ENCODE measurements at regions not wholly inside any gene's neighbourhood (a gene's known extent, or its start where the extent isn't known, plus 50 kb on each side); places are given as distances from the start of the nearest gene placed in this dataset.

GRCh38 chr5:162410365-162410764, 342.8 kb downstream of the GABRG2 start:
- no peak for DNase-seq (ENCODE audit: low read depth)
- TF ChIP-seq CTCF (conservative IDR thresholded peaks at IDR 0.05; ENCODE audit: low read depth, low read length) = no peak
- no peak overlapping the region for H3K4me3 ChIP-seq (ENCODE audit: low read depth, low read length)

- no peak overlapping the region for H3K4me3 ChIP-seq (ENCODE audit: low read depth, low read length)
- TF ChIP-seq CTCF (conservative IDR thresholded peaks at IDR 0.05; ENCODE audit: low read depth, low read length) = no peak
- DNase-seq (ENCODE audit: low read depth) = no peak
These were observed 361.6 kb downstream of the GABRG2 start for GRCh38 chr5:162429142-162429541.

GRCh38 chr5:162434281-162434680, 366.7 kb downstream of the GABRG2 start:
- no peak overlapping the region for H3K4me3 ChIP-seq (ENCODE audit: low read depth, low read length)
- no peak for TF ChIP-seq CTCF (conservative IDR thresholded peaks at IDR 0.05; ENCODE audit: low read depth, low read length)
- DNase-seq (ENCODE audit: low read depth) = no peak

GRCh38 chr5:162436055-162436454, 368.5 kb downstream of the GABRG2 start:
- TF ChIP-seq CTCF (conservative IDR thresholded peaks at IDR 0.05; ENCODE audit: low read depth, low read length) = no peak
- no peak for DNase-seq (ENCODE audit: low read depth)
- no peak overlapping the region for H3K4me3 ChIP-seq (ENCODE audit: low read depth, low read length)

- H3K4me3 ChIP-seq (ENCODE audit: low read depth, low read length) = no peak overlapping the region
- no peak for TF ChIP-seq CTCF (conservative IDR thresholded peaks at IDR 0.05; ENCODE audit: low read depth, low read length)
- no peak for DNase-seq (ENCODE audit: low read depth)
These were observed 376.7 kb downstream of the GABRG2 start for GRCh38 chr5:162444129-162444762.

GRCh38 chr5:162456086-162456485, 388.5 kb downstream of the GABRG2 start:
- DNase-seq (ENCODE audit: low read depth) = no peak
- no peak for TF ChIP-seq CTCF (conservative IDR thresholded peaks at IDR 0.05; ENCODE audit: low read depth, low read length)

GRCh38 chr5:162466011-162466410, 398.4 kb downstream of the GABRG2 start:
- no peak for TF ChIP-seq CTCF (conservative IDR thresholded peaks at IDR 0.05; ENCODE audit: low read depth, low read length)
- no peak overlapping the region for H3K4me3 ChIP-seq (ENCODE audit: low read depth, low read length)
- no peak for DNase-seq (ENCODE audit: low read depth)

More at GRCh38 chr5:162456086-162456485, 388.5 kb downstream of the GABRG2 start:
- no peak overlapping the region for H3K4me3 ChIP-seq (ENCODE audit: low read depth, low read length)
